NCI-H524 (cell line): ENCODE measurements at regions not wholly inside any gene's neighbourhood (a gene's known extent, or its start where the extent isn't known, plus 50 kb on each side); places are given as distances from the start of the nearest gene placed in this dataset.
A peak's percentile ranks its signal among the peaks of the same experiment; 100 is the strongest.

Experiments
- DNase-seq, 2 experiments: peaks; one replicate each; lab custom pipeline; 2025; lab: John Stamatoyannopoulos, UW

- DNase-seq: no peak
These were observed 113.0 kb downstream of the PLEKHG1 start for GRCh38 chr6:150712505-150713252.

- DNase-seq: no peak
These were observed 113.8 kb downstream of the PLEKHG1 start for GRCh38 chr6:150713487-150713886.

- DNase-seq: no peak
These were observed 114.2 kb downstream of the PLEKHG1 start for GRCh38 chr6:150713931-150714330.

DNA sequence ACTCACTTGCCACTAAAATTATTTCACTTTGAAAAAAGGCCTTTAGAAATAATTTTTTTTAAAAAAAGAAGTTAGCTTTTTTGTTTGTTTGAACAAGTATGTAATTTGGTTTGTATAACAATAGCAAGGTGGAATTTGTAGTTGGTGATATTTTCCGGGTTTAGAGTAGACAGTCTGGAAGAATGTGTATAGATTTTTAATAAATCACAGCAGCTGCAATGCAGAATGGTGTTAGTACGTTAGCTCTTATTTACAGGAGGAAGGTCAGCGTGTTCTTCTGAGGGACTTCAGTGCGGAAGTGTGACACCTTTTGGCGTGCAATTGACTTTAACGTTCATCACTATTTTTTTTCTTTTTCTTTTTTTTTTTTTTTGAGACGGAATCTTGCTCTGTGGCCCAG is 115.4 kb downstream of the PLEKHG1 start:
- no peak for DNase-seq

DNA sequence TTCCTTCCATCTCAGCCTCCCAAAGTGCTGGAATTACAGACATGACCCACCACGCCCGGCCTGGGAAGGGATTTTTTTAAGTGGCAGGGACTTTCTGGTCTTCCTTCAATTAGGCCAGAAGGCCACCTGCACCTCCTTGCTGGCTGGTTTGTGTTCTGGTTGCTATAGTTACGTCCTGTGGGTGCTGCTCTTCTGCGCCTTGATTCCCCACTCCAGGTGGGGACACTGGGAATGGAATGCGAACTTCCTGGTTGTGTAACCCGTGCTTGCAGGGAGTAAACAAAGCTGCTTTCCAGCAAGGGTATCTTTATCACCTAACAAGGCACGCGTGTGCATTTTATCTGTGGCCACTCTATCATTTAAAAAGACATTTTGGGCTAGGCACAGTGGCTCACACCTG is 117.7 kb downstream of the PLEKHG1 start:
- DNase-seq: peak in 1 of 2 experiments; percentile 55

DNA sequence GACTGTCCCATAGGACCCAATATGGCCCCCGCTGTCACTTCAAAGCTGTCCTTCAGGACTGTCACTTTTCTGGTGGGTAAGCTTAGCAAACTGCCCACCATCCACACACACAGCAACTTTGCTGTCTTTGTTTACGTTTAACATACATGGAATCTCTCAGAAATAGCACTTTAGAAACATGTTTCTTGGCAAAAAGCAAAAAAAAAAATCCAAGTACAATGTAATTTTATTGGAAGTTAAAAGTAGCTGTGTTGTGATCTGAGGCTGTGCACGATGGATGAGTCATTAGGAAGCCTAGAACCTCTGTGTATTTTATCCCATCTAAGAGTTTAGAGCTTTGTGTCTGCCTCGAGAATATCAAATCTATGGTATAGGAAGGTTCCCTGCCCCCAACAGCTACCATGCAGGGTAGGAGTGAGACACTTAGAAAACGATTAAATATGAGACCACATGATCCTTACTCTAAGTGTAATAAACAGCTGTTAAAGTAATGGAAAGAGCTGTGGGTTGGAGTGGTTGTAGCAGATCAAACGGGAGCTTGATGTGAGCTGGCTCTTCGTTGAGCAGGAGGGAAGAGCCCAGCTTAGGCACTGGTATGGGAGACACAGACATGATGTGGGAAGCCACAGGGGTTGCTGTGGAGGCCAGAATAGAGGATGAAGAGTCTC is 119.5 kb downstream of the PLEKHG1 start:
- DNase-seq: peak; percentile 64 to 92

GRCh38 chr6:150719831-150720230 is 120.1 kb downstream of the PLEKHG1 start:
- DNase-seq: no peak

DNA sequence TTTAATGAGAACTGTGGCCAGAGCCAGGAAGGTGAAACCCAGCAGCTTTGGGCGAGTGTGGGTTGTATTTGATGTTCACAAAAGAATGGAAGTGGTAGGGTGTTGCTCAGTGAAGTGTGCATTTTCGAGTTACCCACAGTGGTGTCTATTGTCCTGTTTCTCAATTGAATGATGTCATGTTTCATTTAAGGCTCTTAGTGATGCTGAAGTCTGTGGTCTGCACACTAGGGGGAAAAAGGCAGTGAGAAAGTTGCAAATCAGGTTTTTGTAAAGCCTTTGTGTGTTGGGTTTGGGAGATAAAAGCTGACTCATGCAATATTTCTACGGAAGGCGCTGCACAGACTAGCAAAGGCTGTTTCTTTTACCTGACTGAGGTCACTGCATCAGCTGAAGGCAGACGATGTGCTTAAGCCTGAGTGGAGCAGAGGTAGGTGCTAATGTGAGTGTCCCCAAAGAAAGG is 121.1 kb downstream of the PLEKHG1 start:
- DNase-seq: no peak

DNA sequence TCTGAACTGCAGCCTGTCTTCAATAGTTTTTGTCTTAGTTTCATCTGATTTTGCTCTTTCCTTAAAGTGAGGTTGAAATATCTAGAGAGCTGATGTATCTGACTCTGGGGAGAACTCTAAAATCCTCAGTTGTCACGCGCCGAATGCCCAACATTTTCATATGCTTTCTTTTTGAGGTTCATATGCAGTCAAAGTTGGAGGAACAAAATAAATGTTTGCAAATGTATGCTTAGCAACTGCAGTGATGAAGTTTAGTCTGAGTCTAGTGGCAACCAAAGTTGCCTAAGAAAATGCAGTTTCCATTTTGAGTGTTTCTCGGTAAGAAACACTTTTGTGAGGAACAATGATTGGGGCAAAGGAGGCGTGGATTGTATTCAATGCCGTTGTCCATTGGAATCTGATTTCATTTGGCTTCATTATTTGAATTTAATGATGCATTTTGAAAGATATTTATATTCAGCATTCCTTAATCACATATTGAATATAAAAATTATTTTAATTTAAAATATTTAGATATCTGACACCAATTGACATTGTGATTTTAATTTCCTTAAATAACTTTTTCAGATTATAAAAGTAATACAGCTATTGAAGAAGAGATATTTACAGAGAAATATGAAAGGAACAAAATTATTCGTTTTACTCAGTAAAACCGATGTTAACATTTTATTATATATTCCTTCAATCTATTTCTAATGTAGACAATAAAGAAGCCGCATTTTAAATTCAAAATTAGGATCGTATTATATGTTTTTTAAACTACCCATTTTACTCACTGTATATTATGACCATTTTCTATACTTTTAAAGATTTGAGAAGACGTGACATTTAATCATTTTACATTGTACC is 122.0 kb downstream of the PLEKHG1 start:
- DNase-seq: no peak

DNA sequence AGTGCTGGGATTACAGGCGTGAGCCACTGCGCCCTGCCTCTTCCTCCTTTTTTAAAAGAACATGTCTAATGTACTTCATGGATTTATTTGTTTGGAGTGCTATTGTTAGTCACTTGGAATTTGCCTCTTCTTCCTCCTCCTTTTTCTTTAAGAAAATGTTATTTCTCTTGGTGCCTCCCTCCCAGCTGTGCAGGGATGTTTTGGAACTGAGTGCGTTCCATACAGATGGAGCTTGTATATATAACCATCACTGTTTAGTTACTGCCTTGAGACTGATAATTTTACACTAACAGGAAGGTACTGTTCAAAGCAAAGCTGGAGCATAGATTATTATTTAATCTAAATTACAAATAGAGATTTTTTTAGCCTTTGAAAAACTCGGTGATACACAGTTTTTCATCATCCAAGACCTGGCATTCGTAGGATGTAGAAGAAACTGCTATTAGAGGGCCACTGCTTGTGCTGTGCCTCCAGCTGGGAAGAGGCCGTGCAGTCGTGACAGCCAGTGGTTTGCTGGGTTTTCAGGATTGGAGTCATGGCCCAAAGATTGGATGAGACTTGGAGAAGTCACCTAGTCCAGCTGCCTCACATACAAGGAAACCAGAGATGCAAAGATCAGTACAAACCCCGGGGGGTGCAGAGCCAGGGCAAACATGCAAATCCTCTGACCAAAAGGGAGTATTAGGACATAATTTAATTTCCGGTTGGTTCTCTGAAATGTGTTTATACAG is 123.1 kb downstream of the PLEKHG1 start:
- no peak for DNase-seq

GRCh38 chr6:150723345-150723658 is 123.6 kb downstream of the PLEKHG1 start:
- DNase-seq: no peak

DNA sequence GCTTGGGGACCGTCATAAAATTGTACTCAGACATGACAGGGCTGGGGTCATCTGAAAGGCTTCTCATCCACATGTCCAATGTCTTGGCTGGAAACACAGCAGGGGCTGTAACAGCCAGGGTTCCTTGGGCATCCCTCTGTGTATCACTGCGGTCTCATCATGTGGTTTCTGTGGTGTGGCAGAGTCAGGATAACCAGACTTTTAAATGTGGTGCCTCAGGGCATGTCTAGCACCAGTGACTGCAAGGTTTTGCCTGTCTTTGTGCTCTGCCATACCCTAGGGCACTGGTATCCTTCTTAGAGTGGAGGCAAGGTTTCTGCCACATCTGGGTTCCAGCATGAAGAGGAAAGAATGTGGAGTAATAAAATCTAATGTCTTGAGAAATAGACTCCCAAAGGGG is 124.2 kb downstream of the PLEKHG1 start:
- DNase-seq: no peak

GRCh38 chr6:150725795-150726194 is 126.1 kb downstream of the PLEKHG1 start:
- DNase-seq: no peak

DNA sequence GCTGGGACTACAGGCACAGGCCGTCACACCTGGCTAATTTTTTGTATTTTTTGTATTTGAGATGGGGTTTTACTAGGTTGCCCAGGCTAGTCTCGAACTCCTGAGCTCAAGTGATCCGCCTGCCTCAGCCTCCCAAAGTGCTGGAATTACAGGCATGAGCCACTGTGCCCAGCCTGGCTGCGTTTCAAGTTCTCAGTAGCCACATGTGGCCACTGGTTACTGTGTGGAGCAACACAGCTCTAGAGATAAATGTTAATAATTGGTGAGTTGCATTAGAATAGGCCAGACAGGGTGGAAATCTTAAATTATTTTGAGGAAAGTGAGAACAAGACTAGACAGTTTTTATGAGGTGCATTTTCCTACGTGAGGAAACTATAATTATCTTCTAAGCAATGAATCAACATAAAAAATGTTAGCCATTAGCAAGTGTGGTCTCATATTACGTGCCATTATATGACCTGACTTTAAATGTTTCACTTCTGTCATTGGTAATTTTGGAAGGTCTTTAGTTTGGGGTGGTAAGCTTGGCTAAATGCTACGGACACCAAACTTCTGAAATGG is 129.6 kb downstream of the PLEKHG1 start:
- DNase-seq: no peak

DNA sequence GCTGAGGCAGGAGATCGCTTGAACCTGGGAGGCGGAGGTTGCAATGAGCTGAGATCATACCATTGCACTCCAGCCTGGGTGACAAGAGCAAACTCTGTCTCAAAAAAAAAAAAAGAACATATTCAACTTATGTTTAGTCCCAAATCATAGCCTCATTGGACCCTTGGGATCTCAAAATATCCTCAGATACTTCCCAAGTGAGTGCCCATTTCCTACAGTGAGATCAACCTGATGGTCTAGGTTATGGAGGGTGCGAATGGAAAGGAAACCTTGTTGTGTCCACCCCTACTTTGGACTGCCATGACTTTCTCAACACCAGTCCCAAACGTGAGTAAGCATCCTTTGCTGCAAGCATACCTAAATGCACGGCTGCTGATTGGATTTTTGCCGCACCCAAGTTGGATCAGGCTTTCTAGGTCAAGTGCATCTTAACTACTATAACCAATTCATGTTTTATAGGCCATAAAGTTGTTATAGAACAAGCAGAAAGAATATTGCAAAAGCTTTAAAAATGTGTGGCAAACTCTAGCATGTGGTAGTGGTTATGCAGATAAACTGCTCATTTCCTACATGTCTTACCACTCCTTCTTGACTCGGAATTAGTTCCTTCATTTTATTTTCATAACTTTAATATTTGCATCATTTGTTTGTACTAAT is 131.2 kb downstream of the PLEKHG1 start:
- DNase-seq: no peak

DNA sequence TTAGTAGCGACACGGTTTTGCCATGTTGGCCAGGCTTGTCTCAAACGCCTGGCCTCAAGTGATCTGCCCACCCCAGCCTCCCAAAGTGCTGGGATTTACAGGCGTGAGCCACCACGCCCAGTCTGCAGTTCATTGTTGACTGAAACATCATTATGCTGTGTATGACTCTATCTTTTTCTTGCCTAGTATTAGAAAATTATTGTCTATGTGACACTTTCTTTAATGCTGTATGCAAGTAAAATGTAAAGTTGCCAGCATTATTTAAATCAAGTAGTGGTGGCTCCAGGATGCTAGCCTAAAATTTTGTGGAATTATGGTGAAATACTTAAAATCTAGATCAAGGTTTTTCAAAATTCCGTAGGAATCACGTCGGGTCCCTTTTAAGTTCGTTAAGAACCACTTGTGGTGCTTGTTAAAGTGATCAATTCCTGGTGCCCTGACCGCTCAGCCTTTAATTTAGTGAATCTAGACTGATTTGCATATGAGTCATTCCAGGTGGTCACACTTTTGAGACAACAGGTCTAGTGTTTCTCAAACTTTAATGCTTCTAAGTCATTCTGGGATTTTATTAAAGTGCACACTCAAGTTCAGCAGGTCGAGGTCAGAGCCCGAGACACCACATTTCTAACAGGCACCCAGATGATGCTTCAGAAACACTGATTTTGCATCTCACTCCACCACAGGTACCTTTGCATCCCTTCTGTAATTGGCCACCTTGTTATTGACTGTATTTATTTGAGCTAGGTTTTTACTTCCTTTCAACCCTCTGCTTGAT is 132.6 kb upstream of the MTHFD1L start:
- DNase-seq: no peak

GRCh38 chr6:150733726-150734125 is 131.8 kb upstream of the MTHFD1L start:
- DNase-seq: no peak

DNA sequence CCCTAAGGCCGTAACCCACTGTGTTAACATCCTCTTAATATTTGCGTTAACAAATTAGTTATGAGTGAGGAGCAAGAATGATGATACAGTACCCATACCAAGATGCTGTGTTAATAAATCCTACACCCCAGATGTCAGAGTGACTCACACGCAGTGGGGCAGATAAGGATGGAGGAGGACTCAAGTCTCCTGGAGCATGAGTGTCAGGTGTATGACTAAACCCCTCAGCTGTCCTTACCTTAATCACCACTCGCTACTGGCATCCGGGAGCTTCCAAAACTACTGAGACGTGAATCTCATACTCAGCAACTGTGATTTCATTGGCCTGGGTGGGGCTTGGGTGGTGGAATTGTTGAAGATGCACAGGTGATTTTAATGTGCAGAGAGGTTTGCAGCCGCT is 131.3 kb upstream of the MTHFD1L start:
- peak in 1 of 2 experiments; percentile 54 for DNase-seq

DNA sequence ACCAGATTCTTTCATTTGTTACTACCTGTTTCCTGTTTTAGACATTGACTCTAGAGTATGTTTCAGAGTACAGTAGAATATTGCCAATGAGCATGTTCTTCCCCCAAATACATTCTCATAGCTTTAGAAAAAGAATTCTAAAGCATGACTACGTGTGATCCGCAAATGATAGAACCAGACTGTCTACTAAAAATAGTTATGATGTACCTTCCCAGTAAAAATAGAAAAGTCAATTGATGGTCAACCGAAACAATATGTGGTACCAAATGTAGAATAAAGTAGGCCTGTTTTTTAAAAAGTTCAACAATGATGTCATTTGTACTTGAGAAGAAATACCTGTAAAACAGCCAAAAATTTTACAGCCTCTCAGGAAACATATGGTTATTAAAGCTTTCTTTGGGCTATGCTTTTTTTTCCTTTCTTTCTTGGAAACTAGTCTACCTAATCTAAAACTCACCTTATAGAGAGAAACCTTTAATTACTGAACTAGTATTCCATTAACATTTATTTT is 130.1 kb upstream of the MTHFD1L start:
- no peak for DNase-seq

- DNase-seq: no peak
These were observed 127.3 kb upstream of the MTHFD1L start for GRCh38 chr6:150738092-150738629.
